SJSA1 (cell line): ENCODE measurements at regions not wholly inside any gene's neighbourhood (a gene's known extent, or its start where the extent isn't known, plus 50 kb on each side); places are given as distances from the start of the nearest gene placed in this dataset.
"Not testable (repeated sequence)": the region's sequence is repeated elsewhere in the genome, so short reads cannot be mapped to it uniquely, and the experiment has no call there.

Experiments used
- DNase-seq, 2 experiments: peaks; one replicate each; pipeline ENCODE4 v3.0.0-alpha.2; 2015 to 2020; ENCODE audit warnings: low spot score in 2 of 2, low read depth in 1 of 2
- H3K27ac ChIP-seq: fragments of 250-450 bp; sonication (Bioruptor Pico); 2 replicates; pipeline ENCODE4 v1.5.1; 2020; ENCODE audit warnings: mild to moderate bottlenecking, moderate library complexity
- H3K27me3 ChIP-seq: fragments of 250-450 bp; sonication (Bioruptor Pico); replicated peaks from 2 replicates; pipeline ENCODE4 v1.5.1; 2020; ENCODE audit warnings: mild to moderate bottlenecking, moderate library complexity
- H3K36me3 ChIP-seq: fragments of 250-450 bp; sonication (Bioruptor Pico); 2 replicates; pipeline ENCODE4 v1.5.1; 2020; ENCODE audit warnings: mild to moderate bottlenecking
- H3K4me1 ChIP-seq: fragments of 250-450 bp; sonication (Bioruptor Pico); replicated peaks from 2 replicates; pipeline ENCODE4 v1.6.1; 2021; ENCODE audit warnings: mild to moderate bottlenecking
- H3K4me3 ChIP-seq: fragments of 250-450 bp; sonication (Bioruptor Pico); 2 replicates; pipeline ENCODE4 v1.5.1; 2020; ENCODE audit warnings: mild to moderate bottlenecking
- H3K9me3 ChIP-seq: fragments of 250-450 bp; sonication (Bioruptor Pico); replicated peaks from 2 replicates; pipeline ENCODE4 v1.5.1; 2020; ENCODE audit warnings: mild to moderate bottlenecking

DNA sequence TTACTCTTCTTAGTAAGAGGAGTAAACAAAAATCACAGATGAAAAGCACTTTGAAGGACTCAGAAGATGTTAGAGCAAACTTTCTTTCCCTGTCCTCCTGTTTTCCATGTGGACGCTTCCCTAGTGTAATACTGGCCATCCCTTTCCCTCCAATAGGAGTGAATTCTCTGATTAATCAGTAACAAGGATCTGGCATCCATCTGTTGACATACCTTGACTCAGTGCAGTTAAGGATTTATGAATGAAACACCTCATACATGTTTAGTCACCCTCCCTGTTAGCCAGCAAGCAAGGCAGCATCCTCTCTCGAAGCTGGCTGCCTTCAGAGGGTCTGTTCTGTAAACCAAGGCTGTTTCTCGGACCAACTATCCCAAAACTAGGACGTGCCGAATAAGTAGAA lies 388.0 kb upstream of the ANKRD20A1 start:
- not testable (repeated sequence) for H3K9me3 ChIP-seq, H3K4me3 ChIP-seq, H3K27me3 ChIP-seq, H3K27ac ChIP-seq, H3K4me1 ChIP-seq, H3K36me3 ChIP-seq, DNase-seq

GRCh38 chr9:67468326-67468725 lies 390.4 kb upstream of the ANKRD20A1 start:
- not testable (repeated sequence) for H3K27me3 ChIP-seq, H3K4me1 ChIP-seq, H3K4me3 ChIP-seq, H3K27ac ChIP-seq, H3K9me3 ChIP-seq, H3K36me3 ChIP-seq, DNase-seq

GRCh38 chr9:67461796-67462757 lies 396.7 kb upstream of the ANKRD20A1 start:
- H3K4me3 ChIP-seq, H3K4me1 ChIP-seq, H3K9me3 ChIP-seq, H3K27me3 ChIP-seq, DNase-seq, H3K36me3 ChIP-seq, H3K27ac ChIP-seq: not testable (repeated sequence)

DNA sequence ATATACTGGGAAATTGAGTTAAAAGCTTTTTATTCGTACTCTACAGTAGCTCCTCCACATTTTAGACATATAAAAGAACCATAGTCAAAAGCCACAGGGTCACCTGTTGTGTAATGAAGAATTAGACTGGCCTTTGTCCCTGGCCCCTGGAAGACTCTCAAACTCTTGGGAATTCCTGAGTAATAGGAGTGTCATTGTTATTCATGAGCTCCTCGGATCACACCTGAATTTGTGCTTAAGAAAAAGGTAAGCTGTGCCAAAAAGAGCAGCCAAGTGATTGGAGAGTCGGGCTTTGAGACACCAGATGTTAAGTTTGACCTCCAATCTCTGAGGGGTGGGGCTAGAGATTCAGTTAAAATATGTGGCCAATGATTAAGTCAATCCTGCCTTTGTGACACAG lies 405.8 kb upstream of the ANKRD20A1 start:
- DNase-seq, H3K9me3 ChIP-seq, H3K36me3 ChIP-seq, H3K4me3 ChIP-seq, H3K4me1 ChIP-seq, H3K27ac ChIP-seq, H3K27me3 ChIP-seq: not testable (repeated sequence)

- H3K9me3 ChIP-seq, H3K27ac ChIP-seq, H3K4me1 ChIP-seq, H3K4me3 ChIP-seq, DNase-seq, H3K27me3 ChIP-seq, H3K36me3 ChIP-seq: not testable (repeated sequence)
Observed at GRCh38 chr9:67442313-67442712, 416.4 kb upstream of the ANKRD20A1 start.

GRCh38 chr9:67437011-67437410 lies 421.7 kb upstream of the ANKRD20A1 start:
- not testable (repeated sequence) for H3K9me3 ChIP-seq, H3K36me3 ChIP-seq, H3K4me3 ChIP-seq, DNase-seq, H3K27ac ChIP-seq, H3K27me3 ChIP-seq, H3K4me1 ChIP-seq

- H3K27ac ChIP-seq, H3K9me3 ChIP-seq, H3K36me3 ChIP-seq, H3K4me3 ChIP-seq, DNase-seq, H3K27me3 ChIP-seq, H3K4me1 ChIP-seq: not testable (repeated sequence)
Observed at GRCh38 chr9:67424881-67425280, 432.5 kb upstream of the SPATA31A3 start.

DNA sequence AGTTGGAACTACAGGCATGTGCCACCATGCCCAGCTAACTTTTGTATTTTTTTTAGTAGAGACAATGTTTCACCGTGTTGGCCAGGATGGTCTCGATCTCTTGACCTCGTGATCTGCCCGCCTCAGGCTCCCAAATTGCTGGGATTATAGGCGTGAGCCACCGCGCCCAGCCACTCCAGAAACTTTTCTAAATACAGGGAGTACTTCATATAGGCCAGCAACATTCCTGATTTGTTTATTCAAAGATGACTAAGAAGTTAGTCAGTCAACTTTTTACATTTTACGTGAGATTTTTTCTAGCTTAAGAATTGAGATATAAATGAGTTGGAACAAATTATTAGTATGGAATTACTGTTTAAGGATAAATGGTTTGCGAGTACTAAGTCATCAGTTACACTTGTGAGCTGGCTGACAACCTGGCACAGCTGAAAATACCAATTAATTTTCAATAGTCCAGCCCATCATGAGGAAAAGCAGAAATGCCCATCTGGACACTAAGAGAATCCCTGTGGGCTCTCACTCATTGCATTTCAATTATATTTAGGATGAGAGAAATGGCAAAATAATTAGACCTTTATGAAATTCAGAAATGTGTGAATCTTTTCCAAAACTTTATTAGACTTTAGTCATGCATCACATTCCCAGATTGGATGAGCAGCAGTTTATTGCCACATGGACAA lies 430.8 kb upstream of the SPATA31A3 start:
- not testable (repeated sequence) for DNase-seq, H3K27me3 ChIP-seq, H3K9me3 ChIP-seq, H3K27ac ChIP-seq, H3K36me3 ChIP-seq, H3K4me3 ChIP-seq, H3K4me1 ChIP-seq

GRCh38 chr9:67418496-67419079 lies 426.2 kb upstream of the SPATA31A3 start:
- not testable (repeated sequence) for H3K27me3 ChIP-seq, H3K27ac ChIP-seq, H3K4me3 ChIP-seq, H3K36me3 ChIP-seq, DNase-seq, H3K4me1 ChIP-seq, H3K9me3 ChIP-seq

DNA sequence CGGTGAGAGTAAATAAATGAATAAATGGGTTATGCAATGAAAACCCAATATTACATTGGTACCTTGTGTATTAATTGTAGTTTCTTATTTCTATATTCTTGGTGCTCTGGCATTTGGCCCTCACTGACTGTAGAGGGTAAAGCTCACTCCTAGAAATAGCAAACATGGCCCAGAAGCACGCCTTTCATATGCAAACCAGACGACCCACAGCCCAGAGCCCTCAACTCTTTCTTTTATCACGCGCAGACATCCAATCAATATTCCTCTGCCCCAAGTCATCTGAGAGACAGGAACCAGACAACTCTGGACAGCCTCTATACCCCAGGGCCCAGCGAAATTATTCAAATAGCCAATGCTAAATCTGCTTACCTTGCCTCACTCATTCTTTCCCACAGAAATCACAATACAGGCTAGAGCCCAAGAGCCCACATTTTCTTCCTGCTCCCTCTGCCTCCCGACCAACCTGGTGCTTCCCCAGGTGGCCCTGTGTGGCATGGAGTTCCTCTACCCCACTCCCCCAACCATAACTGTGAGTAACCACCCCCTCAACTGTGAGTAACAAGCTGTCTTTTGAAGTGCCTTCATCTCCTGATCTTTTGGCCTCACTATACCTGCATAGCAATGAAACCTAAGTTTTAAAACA lies 425.1 kb upstream of the SPATA31A3 start:
- not testable (repeated sequence) for H3K27ac ChIP-seq, H3K27me3 ChIP-seq, H3K9me3 ChIP-seq, DNase-seq, H3K4me3 ChIP-seq, H3K36me3 ChIP-seq, H3K4me1 ChIP-seq

DNA sequence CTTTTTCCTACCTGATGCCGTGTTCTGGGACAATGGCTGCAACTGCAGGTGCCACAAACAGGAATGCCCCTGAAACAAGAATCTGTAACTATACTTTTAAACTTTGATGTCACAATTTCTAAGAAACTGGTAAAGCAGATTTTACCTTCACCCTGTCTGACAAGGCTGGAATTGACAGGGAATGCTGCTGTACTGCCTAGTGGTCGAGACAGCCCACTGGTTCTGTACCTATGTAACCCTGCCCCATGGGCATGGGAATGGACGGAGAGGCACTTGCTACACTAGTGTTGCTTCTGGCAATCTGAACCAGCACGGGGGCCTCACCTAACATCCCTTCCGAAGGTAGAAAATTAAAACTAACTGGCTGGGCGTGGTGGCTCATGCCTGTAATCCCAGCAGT lies 424.3 kb upstream of the SPATA31A3 start:
- H3K4me1 ChIP-seq, H3K36me3 ChIP-seq, H3K27me3 ChIP-seq, DNase-seq, H3K4me3 ChIP-seq, H3K27ac ChIP-seq, H3K9me3 ChIP-seq: not testable (repeated sequence)

DNA sequence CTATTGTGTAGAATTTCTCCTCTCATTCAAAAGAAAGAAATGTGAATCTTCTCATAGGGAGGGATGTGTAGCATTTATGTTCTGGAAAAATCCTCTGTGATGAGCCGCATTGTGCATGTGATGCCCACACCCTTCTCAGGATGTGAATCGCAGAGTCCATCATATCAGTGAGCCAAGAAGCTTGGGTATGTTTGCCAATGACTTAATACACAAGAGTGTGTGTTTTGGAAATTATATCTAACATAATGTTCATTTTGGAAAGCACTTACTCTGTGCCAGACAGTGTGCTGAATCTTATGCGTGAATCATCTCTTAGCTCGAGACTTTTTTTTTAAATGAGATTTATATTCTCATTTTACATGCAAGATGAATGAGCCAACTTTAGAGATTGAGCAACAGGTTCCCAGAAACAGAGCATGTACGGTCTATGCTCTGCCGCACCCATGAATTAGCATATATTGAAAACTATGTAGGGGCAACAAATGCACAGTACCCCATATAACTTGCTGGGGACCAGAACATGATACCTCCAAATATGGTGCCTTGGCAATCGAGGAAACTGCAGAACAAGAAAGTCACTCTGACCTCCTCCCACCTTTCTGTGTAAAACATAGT lies 418.4 kb upstream of the SPATA31A3 start:
- H3K9me3 ChIP-seq, result not testable (repeated sequence)

GRCh38 chr9:67403739-67404138 lies 411.4 kb upstream of the SPATA31A3 start:
- H3K27ac ChIP-seq, H3K36me3 ChIP-seq, H3K9me3 ChIP-seq, H3K27me3 ChIP-seq, H3K4me1 ChIP-seq, H3K4me3 ChIP-seq, DNase-seq: not testable (repeated sequence)

More for the DNA sequence above, 418.4 kb upstream of the SPATA31A3 start:
- not testable (repeated sequence) for H3K27me3 ChIP-seq, H3K4me1 ChIP-seq, H3K27ac ChIP-seq, H3K36me3 ChIP-seq, DNase-seq, H3K4me3 ChIP-seq
